Epithelial cell of esophagus (primary cell): ENCODE measurements at regions not wholly inside any gene's neighbourhood (a gene's known extent, or its start where the extent isn't known, plus 50 kb on each side); places are given as distances from the start of the nearest gene placed in this dataset.

Experiments used
- DNase-seq: peaks from one replicate; pipeline ENCODE4 v3.0.0; 2010; ENCODE audit warnings: low read depth
- H3K4me3 ChIP-seq: 2 replicates; pipeline ENCODE4 v1.5.1; 2011; ENCODE audit warnings: mild to moderate bottlenecking, low read length, control low read depth
- TF ChIP-seq, protein P1 (sequence below): IDR thresholded peaks from 2 replicates; pipeline ENCODE4 v1.5.1; 2011; ENCODE audit warnings: low read depth, mild to moderate bottlenecking, low read length, control low read depth, inconsistent platforms; ENCODE audit not compliant: insufficient read depth; ENCODE audit errors: missing control alignments

DNA sequence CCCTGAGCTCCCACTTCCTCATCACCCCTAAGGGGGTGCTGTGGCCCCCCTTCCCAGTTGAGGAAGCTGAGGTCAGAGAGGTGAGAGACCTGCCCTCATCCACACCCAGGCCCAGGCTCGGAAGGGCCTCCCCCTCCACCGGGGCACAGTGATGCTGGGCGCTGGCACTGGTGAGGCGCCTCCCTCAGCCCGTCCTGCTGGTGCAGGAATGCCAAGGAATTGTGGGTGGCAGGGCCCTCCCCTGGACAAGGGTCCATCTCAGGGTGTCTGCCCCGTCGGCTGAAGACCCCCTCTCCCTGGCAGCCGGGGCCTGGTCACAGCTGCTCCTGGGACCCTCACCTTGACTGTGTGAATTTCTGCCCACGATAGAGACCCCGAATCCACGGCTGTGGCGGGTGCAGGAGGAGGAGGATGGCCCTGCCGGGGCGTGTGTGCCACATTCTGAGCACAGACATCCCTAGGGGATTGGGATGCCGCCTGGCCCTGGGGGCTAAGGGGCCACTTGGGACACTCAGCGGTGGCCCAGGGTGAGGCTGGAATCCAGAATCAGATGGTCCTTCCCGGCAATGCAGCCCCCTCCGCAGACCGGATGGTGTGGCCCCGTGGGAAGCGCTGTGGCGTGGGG is 70.2 kb upstream of the GATA5 start:
- no peak for DNase-seq
- TF ChIP-seq, protein P1, sequence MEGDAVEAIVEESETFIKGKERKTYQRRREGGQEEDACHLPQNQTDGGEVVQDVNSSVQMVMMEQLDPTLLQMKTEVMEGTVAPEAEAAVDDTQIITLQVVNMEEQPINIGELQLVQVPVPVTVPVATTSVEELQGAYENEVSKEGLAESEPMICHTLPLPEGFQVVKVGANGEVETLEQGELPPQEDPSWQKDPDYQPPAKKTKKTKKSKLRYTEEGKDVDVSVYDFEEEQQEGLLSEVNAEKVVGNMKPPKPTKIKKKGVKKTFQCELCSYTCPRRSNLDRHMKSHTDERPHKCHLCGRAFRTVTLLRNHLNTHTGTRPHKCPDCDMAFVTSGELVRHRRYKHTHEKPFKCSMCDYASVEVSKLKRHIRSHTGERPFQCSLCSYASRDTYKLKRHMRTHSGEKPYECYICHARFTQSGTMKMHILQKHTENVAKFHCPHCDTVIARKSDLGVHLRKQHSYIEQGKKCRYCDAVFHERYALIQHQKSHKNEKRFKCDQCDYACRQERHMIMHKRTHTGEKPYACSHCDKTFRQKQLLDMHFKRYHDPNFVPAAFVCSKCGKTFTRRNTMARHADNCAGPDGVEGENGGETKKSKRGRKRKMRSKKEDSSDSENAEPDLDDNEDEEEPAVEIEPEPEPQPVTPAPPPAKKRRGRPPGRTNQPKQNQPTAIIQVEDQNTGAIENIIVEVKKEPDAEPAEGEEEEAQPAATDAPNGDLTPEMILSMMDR = no peak
- no peak overlapping the region for H3K4me3 ChIP-seq

DNA sequence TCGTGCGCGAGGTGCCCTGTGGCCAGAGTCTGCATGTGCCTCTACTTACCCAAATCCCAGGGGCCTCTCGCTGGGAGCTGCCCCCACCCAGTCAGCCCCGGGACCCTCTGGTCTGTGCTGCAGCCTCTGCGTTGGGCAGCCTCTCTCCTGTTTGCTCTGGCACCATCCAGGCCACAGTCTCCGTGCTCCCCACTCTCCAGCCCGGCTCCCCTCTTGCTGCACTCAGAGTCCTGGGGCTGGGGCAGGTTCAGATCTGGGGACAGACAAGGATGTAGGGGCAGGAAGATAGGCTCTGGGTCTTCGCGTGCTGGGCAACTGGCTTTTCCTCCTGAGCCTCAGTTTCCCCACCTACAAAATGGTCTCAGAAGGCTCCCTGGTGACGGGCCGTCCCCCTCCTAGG is 70.8 kb upstream of the GATA5 start:
- TF ChIP-seq, protein P1 = no peak
- DNase-seq = no peak

DNA sequence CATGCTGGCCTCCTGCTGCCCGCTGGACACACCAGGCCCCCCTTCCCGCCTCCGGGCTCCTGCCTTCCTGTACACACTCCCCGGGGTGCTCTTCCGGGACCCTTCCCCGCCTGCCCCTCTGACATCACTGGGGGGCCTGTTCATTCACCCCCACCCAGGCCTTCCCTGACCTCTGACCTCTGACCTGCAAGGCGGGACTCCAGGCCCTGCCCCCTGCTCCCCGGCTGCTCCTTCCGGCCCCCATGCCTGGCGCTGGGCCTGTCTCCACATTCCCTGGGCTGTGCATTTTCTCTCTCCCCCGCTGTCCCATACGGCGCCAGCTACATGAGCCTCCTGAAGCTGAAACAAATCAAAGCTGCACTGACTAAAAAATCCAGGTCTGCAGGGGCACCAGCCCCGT is 71.6 kb upstream of the GATA5 start:
- TF ChIP-seq, protein P1 = no peak
- H3K4me3 ChIP-seq = no peak overlapping the region
- no peak for DNase-seq

More for the DNA sequence above, 70.8 kb upstream of the GATA5 start:
- H3K4me3 ChIP-seq = no peak overlapping the region

DNA sequence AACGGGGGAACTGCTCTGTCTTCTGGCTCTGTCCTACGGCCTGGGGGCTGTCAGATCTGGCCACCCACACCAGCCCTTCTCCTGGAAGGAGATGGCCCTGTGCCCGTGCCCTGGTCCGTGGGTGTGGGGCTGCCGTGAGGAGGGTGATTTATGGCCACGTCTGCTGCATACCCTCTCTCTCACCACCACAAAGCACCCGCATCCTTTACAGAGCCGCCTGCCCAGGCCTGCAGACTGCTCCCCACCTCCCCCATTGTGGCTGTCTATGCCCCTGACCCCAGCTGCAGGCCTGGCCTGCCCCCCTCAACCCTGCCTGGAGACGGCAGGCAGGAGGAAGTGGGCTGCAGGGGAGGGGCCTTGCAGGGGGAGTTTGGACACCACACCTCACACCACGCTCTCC is 72.7 kb upstream of the GATA5 start:
- TF ChIP-seq, protein P1 = no peak
- H3K4me3 ChIP-seq = no peak overlapping the region
- no peak for DNase-seq

DNA sequence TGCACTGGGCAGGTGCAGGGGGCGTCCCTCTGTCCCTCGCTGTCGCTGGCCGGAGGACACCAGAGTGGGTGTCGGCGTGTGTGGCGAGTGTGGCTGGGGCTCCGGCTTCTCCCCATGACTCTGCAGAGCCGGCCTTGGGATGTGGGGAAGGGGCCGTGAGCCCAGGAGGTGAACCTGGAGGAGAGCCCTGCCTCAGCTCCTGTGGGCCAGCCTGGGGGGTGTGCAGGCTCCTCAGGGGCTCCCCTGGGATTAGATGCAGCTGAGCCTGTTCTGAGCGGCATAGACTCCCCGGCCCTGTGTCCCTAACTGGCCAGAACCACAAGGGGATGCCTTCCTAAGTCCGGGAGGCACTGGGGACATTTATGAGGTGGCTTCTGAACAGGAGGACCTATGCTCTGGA is 73.2 kb upstream of the GATA5 start:
- TF ChIP-seq, protein P1 = no peak
- no peak for DNase-seq
- no peak overlapping the region for H3K4me3 ChIP-seq

DNA sequence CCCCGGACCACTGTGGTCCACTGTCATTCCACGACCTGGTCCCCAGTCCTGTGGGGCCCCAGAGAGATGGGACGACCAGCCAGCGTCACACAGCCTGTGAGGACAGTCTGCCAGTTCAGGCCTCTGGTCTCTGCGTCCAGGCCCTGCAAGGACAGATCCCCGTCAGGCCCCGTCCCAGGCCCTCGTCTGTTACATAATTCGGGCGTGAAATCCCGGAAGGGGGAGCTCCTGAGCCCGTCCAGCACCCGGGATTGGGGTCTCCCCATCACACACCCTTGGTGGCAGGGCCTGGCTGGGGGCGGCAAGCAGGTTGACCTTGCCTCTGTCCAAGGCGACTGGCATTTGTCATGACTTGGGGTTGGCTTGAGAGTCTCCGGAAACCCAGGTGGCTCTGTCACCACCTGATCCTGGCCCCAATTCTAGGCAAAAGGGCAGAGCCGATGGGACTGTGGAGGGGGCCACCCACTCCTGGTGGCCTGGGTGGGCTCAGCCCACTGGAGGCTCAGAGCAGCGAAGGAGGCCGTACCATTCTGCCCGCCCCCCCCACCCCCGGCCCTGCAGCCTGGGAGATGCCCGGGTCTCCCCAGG is 73.8 kb upstream of the GATA5 start:
- no peak overlapping the region for H3K4me3 ChIP-seq
- DNase-seq = no peak
- TF ChIP-seq, protein P1 = no peak
